DND-41 (cell line): ENCODE measurements at regions not wholly inside any gene's neighbourhood (a gene's known extent, or its start where the extent isn't known, plus 50 kb on each side); places are given as distances from the start of the nearest gene placed in this dataset.

Experiments used
- ATAC-seq: fragments of 200-7000 bp; cut with Tn5 transposase; 3 replicates; pipeline ENCODE4 v1.9.1; 2021; ENCODE audit warnings: low read depth; ENCODE audit not compliant: insufficient read depth
- DNase-seq: peaks from one replicate; pipeline ENCODE4 v3.0.0-alpha.2; 2020
- H2AFZ ChIP-seq: 2 replicates; pipeline ENCODE4 v1.6.0; 2012; ENCODE audit warnings: low read depth, low read length
- H3K27ac ChIP-seq: 2 replicates; pipeline ENCODE4 v1.5.1; 2012; ENCODE audit warnings: low read length, inconsistent platforms
- H3K27me3 ChIP-seq: fragments of 200-600 bp; sonication (generic); 2 replicates; pipeline ENCODE4 v1.6.0; 2012; ENCODE audit warnings: low read length, mild to moderate bottlenecking, inconsistent platforms; ENCODE audit not compliant: insufficient read depth, poor library complexity
- H3K36me3 ChIP-seq: 2 replicates; pipeline ENCODE4 v1.5.1; 2012; ENCODE audit warnings: low read length, inconsistent platforms; ENCODE audit not compliant: insufficient read depth
- H3K4me1 ChIP-seq: 2 replicates; pipeline ENCODE4 v1.5.1; 2012; ENCODE audit warnings: mild to moderate bottlenecking, low read length; ENCODE audit not compliant: insufficient read depth
- H3K4me2 ChIP-seq: 2 replicates; pipeline ENCODE4 v1.6.0; 2012; ENCODE audit warnings: mild to moderate bottlenecking, moderate library complexity, low read length, inconsistent platforms; ENCODE audit not compliant: insufficient read depth
- H3K4me3 ChIP-seq, 2 experiments: fragments of 200-600 bp in 1 of 2; shearing (Covaris generic) in 1 of 2; 2 replicates each; pipeline ENCODE4 v1.5.1; 2012 to 2016; ENCODE audit warnings: inconsistent platforms in 2 of 2, low read length in 2 of 2, mild to moderate bottlenecking in 2 of 2, low read depth in 1 of 2, moderate library complexity in 1 of 2
- H3K79me2 ChIP-seq: 2 replicates; pipeline ENCODE4 v1.6.0; 2012; ENCODE audit warnings: low read length, inconsistent platforms; ENCODE audit not compliant: insufficient read depth
- H3K9ac ChIP-seq: 2 replicates; pipeline ENCODE4 v1.6.0; 2012; ENCODE audit warnings: low read depth, mild to moderate bottlenecking, inconsistent platforms, low read length, moderate library complexity
- H3K9me3 ChIP-seq: 2 replicates; pipeline ENCODE4 v1.5.1; 2012; ENCODE audit warnings: low read length, moderate library complexity, mild to moderate bottlenecking, inconsistent platforms; ENCODE audit not compliant: insufficient read depth, severe bottlenecking
- H4K20me1 ChIP-seq: 2 replicates; pipeline ENCODE4 v1.6.0; 2012; ENCODE audit warnings: low read length; ENCODE audit not compliant: insufficient read depth
- EZH2 ChIP-seq: IDR thresholded peaks from 3 replicates; pipeline ENCODE4 v1.6.1; 2012; ENCODE audit warnings: borderline replicate concordance, low read depth, mild to moderate bottlenecking, moderate library complexity, low read length, inconsistent platforms; ENCODE audit not compliant: severe bottlenecking
- TF ChIP-seq, protein P1 (sequence below): IDR thresholded peaks from 2 replicates; pipeline ENCODE4 v1.5.1; 2012; ENCODE audit warnings: borderline replicate concordance, low read length, moderate library complexity, mild to moderate bottlenecking; ENCODE audit not compliant: poor library complexity, severe bottlenecking; ENCODE audit errors: extremely low read depth

GRCh38 chr15:62500325-62500724, 335.2 kb upstream of the C2CD4B start:
- Histone ChIP-seq H3K4me2 (no peak overlapping the region), H3K36me3 (no peaks in the 10 kb centered on the region), H2AFZ (no peak overlapping the region), H3K79me2 (no peaks in the 10 kb centered on the region), H4K20me1 (no peaks in the 10 kb centered on the region), H3K4me3 (no peak overlapping the region), H3K9ac (no peak overlapping the region), H3K9me3 (no peaks in the 10 kb centered on the region), H3K4me1 (no peaks in the 10 kb centered on the region), H3K27ac (no peak overlapping the region), H3K27me3 (no peaks in the 10 kb centered on the region)
- TF ChIP-seq, protein P1, sequence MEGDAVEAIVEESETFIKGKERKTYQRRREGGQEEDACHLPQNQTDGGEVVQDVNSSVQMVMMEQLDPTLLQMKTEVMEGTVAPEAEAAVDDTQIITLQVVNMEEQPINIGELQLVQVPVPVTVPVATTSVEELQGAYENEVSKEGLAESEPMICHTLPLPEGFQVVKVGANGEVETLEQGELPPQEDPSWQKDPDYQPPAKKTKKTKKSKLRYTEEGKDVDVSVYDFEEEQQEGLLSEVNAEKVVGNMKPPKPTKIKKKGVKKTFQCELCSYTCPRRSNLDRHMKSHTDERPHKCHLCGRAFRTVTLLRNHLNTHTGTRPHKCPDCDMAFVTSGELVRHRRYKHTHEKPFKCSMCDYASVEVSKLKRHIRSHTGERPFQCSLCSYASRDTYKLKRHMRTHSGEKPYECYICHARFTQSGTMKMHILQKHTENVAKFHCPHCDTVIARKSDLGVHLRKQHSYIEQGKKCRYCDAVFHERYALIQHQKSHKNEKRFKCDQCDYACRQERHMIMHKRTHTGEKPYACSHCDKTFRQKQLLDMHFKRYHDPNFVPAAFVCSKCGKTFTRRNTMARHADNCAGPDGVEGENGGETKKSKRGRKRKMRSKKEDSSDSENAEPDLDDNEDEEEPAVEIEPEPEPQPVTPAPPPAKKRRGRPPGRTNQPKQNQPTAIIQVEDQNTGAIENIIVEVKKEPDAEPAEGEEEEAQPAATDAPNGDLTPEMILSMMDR: no peak
- no peak for TF ChIP-seq EZH2
- ATAC-seq: no peak
- no peak for DNase-seq

DNA sequence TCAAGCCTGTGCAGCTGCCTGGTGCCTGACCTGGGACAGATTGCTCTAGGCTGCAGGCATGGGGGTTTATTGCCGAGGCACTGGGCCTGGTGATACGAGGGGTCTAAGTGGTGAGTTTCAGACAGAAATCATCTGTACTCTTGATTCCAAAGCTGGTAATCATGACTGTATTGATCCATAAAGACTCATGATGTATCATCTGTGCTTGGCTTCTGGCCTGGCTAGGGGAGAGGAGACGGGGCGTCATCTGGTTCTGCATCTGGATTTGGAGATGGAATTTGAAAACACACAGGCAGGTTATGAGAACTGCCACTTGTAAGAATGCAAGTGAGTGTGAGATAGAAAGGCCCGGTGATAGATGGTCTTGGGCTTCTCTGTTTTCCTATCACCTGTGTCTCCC, 337.4 kb upstream of the C2CD4B start:
- H3K4me2 ChIP-seq: no peak overlapping the region
- H3K9ac ChIP-seq: no peak overlapping the region
- no peaks in the 10 kb centered on the region for H3K79me2 ChIP-seq
- no peak overlapping the region for H2AFZ ChIP-seq
- ATAC-seq (no peak), DNase-seq (no peak)
- H3K27me3 ChIP-seq: no peaks in the 10 kb centered on the region
- no peaks in the 10 kb centered on the region for H3K36me3 ChIP-seq
- H3K9me3 ChIP-seq: no peaks in the 10 kb centered on the region
- no peaks in the 10 kb centered on the region for H3K4me1 ChIP-seq
- H3K4me3 ChIP-seq: no peak overlapping the region
- no peak overlapping the region for H3K27ac ChIP-seq
- TF ChIP-seq, protein P1: no peak
- no peak for TF ChIP-seq EZH2
- H4K20me1 ChIP-seq: no peaks in the 10 kb centered on the region

- Histone ChIP-seq H3K4me1 (no peaks in the 10 kb centered on the region), H3K27ac (no peak overlapping the region), H2AFZ (no peak overlapping the region), H3K9ac (no peak overlapping the region), H3K79me2 (no peaks in the 10 kb centered on the region), H4K20me1 (no peaks in the 10 kb centered on the region), H3K27me3 (no peaks in the 10 kb centered on the region), H3K36me3 (no peaks in the 10 kb centered on the region), H3K4me2 (no peak overlapping the region), H3K9me3 (no peaks in the 10 kb centered on the region), H3K4me3 (no peak overlapping the region)
- ATAC-seq (no peak), DNase-seq (no peak)
- no peak for TF ChIP-seq EZH2
- TF ChIP-seq, protein P1: no peak
These were observed 338.4 kb upstream of the C2CD4B start for GRCh38 chr15:62503451-62503850.

GRCh38 chr15:62505762-62506161, 340.7 kb upstream of the C2CD4B start:
- no peak for TF ChIP-seq EZH2
- TF ChIP-seq, protein P1: no peak
- Histone ChIP-seq H3K9me3 (no peaks in the 10 kb centered on the region), H4K20me1 (no peaks in the 10 kb centered on the region), H3K4me2 (no peak overlapping the region), H3K36me3 (no peaks in the 10 kb centered on the region), H3K4me3 (no peak overlapping the region), H3K4me1 (no peaks in the 10 kb centered on the region), H3K79me2 (no peaks in the 10 kb centered on the region), H3K27ac (no peak overlapping the region), H2AFZ (no peak overlapping the region), H3K9ac (no peak overlapping the region), H3K27me3 (no peaks in the 10 kb centered on the region)
- DNase-seq (no peak), ATAC-seq (no peak)
